ENCODE measurements at regions not wholly inside any gene's neighbourhood (a gene's known extent, or its start where the extent isn't known, plus 50 kb on each side); places are given as distances from the start of the nearest gene placed in this dataset.

DNA sequence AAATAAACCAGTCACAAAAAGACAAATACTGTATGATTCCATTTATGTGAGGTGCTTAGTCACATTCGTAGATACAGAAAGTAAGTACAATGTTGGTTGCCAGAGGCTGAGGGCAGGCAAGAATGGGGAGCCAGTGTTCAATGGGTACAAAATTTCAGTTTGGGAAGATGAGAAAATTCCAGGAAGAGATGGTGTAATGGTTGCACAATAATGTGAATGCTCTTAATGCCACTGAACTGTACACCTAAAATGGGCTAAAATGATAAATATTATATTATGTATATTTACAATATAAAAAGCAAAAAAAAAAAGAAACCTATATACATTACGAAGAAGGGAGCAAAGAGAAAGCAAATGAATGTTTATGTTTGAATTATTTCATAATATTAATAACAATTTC lies 329.0 kb downstream of the C11orf87 start:
- no peak for ATAC-seq

DNA sequence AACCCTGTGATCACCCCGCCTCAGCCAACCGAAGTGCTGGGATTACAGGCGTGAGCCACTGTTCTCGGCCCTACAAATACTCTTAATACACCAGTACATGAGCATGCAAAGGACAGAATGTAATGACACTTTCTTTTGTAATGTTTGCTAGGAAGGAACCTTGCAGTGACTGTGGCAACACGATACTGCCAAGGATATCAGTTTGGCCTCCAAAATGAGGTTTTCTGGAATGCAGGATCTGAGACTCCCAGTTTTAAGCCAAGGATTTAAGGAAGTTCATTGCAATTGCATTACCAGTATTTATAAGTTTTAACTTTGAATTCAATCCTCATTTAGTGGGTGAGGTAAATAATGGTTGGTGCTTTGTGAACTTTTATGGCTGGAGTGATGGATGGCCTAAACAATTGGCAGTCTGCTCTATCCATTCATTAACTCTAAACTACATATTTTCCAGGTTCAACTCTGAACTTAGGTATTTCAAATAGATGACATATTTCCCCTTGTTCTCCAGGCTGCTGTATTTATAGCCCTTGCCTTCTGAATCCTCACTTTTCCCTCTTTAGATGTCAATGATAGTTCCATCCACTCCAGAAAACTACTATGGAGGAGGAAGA lies 330.3 kb downstream of the C11orf87 start:
- ATAC-seq = no peak

DNA sequence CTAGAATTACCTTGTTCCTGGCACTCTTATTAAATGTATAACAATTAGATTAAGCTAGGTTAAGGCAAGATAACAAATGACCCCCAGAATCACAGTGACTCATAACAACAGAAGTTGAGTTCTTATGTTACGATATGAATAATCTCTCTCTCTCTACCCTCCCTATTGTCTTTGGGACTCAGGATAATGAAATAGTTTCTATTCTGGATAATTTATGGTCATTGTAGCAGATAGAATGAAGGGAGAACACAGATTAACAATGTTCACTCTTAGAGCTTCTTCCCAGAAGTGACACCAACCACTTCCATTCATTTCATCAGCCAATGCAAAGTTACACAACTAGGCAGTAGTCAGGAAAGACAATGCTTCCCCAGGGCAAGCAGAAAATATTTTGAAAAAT lies 334.5 kb downstream of the C11orf87 start:
- ATAC-seq = no peak

DNA sequence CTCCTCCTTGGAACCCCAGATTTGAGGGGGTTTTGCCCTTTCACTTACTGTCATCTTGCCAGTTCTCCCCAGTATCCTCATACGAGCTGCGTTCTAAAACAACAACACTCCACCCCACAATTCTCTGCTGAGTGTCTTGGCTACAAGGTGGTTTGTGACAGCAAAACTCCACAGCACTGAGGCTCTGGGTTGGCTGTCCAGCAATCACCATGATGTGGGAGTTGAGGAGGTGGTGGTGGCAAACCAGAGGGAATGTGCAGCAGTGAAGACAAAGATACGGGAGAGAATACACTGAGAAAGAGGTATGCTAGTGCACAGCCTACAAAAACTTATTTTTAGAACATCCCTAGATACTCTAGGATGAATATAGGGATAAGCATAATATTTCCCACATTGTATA lies 335.0 kb downstream of the C11orf87 start:
- no peak for ATAC-seq

DNA sequence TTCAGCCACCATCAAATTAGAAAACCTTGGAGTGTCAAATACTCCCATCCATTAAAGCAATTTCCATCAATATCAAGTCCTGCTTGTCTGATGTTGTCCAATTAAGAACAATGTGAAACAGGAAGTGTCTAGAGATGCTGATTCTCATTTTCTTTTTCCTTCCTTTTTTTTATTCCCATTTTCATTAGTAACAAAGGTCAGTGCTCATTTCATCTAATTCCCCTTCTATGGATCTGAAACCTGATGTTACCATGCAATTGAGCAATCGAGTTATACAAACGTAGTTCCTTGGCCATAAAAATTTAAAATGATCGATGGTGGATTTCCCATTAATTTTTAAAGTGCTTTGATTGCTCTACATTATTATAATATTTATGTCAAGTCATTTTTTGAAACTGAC lies 330.6 kb upstream of the ZC3H12C start:
- ATAC-seq = no peak

DNA sequence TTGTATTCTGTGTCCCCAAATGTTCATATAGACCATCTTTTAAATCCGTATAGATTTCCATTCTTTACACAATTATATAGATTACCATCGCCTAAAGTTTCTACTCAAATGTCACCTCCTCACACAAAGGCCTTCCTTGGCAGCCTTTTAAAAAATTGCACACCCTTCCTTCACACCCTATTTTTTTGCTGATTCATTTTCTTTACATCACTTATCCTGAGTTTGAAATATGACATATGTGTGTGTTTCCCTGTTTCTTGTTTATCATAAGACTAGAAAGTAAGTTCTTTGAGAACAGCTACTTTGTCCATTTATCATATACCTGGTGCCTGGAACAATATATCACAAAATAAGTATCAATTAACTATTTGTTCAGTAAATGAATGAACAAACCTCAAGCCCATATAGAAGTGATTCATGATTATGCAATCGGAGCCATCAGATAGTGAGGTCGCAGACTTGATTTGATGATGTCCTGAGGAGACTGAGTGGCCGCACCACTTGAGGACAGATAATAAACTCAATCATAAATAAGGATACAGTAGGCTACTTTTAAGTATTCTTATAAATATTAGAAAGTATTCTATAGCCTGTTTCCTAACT lies 327.4 kb upstream of the ZC3H12C start:
- no peak for ATAC-seq

DNA sequence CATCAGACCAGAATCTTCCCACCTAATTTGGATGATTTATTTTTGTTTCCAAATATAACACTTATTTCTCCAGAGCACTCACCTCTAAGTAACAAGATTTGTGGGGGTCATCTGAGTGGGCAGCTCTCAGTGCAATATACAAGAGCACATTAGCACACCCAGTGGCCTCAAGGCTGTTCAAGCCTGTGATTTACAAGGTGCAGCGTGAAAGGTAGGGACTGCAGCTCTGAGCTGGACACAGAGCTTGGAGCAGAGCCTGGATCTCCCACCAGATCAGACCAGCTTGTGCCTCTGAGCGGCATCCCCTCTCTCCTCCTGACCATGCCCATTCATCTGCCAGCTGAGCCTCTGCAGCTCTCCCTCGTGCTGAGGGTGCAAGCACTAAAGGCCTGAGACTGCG lies 323.3 kb upstream of the ZC3H12C start:
- no peak for ATAC-seq

DNA sequence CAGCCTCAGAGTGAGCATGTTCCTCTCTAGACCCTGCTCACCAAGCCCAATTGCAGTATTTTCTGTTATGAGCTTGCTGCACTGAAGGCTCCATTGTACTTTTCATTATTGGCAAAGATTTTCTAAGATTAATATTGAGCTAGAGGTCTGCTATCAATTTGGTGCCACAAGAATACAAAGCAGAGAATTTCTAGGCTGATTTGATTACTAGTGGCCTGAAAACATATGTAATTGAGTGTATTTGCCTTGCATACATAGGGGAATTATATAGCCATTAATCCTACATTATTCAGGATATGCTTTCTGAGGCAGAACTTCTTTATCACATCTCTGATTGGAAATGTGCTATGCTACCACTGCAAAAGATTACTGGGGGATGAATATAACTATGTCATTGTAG lies 322.9 kb upstream of the ZC3H12C start:
- ATAC-seq = no peak

DNA sequence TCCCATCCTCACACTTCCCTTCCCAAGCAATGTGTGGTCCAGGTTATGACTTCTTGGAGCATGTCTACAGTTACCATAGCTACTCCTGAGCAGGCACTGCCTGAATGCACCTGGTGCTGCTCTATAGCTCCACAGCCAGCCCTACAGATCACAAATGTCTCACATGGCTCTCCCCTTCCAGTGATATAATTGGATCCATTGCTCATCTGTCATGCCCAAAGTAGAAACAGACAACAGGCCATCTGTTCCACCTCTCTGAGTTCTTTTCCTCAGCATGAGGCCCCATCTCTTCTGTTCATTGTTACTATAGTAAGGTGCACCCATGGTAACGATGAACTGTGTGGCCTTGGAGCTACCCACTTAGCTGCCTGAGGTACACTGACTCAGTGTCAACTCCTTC lies 320.3 kb upstream of the ZC3H12C start:
- ATAC-seq = no peak

DNA sequence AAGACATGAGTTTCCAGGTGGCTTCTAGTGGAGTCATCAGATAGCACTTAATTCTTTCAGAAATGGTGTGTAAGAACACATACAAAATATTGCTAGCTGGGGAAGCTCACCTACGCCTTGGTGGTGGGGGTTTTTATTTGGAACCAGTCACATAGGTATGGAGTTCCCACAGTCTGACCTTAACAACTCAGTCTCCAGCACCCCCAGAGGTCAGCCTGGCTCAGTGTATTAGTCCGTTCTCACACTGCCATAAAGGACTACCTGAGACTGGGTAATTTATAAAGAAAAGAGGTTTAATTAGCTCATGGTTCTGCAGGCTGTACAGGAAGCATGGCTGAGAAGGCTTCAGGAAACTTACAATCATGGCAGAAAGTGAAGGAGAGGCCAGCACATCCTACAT lies 317.5 kb upstream of the ZC3H12C start:
- ATAC-seq = no peak

DNA sequence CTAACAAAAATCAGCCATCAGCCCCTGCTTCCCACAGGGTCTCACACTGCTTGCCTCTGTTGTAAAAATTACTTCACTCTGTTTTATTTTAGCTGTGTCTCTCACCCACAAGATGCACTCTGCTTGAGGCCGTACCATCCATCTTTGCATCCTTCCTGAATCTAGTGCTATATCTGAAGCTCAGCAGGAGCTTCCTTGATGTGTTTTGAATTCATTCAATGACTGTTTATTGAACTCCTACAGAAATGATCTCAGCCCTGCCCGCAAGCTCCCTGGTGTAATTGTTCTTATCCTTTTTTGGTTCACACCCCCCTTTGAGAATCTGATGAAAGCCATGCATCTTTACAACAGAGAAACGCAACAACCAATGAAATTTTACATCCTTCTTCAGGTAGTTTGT lies 310.2 kb upstream of the ZC3H12C start:
- no peak for ATAC-seq

DNA sequence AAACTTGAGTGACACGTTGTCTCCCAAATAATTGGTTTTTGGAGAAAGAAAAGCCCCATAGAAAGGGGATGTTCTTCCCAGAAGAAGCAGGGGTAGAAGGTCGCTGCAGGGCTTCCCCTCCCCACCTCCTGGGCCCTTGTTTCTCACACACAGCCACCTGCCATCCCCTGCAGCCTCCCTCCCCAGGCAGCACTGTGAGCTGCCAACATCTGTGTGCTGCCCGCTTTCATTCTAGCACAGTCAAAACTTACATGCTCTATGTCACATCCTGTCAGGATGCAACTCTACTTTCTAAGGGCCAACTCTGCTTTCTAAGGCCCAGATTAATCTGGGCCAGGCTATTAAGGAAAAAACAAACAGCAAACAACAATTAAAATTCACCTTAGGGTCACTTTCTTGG lies 309.4 kb upstream of the ZC3H12C start:
- no peak for ATAC-seq

DNA sequence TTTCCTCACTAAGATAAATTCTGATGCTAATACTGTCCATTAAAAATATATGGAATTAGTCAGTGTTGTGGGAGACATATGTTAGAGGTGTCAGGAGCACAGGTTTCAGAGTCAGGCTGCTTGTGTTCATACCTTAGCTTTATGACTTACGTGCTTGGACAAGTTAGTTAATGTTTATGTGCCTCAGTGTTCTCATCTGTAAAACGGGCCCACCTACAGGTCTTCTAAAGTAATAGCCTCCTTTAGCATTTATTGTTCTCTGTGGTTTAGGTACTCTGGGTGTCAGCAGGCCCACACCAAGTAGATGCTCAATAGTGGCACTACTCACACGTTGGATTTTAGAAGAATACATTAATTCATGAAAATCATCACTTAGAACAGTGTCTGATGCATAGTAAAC lies 308.7 kb upstream of the ZC3H12C start:
- no peak for ATAC-seq

DNA sequence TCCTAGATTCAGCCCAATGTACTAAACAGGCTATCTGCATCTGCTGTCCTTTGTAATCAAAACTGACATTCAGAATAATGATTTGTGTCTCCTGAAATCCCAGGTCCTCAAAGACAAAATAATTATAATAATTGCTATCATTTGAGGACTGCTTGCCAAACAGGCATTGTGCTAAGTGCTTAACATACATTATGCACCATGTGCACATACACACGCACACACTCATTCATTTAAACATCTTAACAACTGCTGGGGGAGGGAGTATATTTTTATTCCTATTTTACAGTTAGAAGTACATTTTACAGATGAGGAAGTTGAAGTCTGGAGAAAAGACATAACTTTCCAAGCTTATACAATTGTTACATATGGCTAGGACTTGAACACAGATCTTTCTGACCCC lies 308.0 kb upstream of the ZC3H12C start:
- no peak for ATAC-seq

DNA sequence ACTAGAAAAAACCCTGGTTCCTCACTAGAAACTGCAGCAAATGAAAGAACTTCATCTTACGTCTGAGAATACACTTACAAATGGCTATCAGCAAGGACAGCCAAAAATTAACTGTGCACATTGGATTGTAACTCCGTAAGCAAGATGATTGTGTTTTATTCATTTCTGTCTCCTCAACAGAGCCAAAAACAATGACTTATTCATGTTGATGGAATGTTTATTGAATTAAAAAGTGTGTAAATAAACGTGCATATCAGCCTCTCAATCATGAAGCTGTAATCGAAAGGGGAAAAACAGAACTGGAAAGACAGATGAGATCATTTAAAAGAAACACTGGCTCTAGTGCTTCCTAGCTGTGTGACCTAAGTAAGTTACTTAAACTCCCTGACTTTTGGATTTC lies 307.5 kb upstream of the ZC3H12C start:
- ATAC-seq = no peak

DNA sequence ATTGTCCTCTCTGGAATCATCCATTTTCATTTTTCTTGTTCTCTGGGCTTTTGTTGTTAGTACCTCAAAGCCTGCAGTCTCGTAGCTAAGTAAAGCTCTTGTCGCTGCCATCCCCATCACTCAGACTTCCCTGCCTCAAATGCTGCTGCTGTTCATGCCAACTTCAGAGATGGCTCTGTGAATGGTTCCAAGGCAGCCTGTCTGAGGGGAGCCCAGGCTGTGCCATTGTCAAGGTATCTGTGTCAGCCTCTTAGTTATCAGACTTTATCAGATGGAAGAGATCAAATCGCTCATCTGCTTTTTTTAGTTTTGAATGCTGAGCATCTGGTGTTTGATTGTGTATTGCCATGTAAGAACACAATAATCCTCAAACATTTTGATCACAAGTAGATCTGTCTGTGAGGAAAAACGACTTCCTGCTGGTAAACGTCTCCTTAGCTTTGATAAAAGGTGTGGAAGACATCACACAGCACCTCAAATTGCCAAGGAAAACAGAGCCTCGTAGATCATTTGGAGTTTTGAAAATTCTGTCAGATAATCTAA lies 304.2 kb upstream of the ZC3H12C start:
- no peak for ATAC-seq

DNA sequence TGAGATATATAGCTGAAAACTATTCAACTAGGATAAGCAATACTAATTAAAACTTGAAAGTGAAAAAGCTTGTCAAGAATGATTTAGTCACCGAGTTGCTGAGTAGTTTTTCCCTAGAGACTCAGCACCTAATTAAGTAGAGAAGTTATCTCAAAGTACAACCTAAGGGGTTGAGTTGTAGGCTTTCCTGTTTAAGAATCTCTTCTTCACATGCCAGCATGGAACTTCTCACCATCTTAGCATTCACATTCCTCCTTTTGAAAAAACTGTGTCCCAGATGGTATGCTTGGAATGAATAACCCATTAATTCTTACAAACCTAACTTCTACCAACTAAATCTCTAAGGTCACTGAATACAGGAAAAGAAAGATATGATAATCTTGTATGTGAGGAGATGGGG lies 303.3 kb upstream of the ZC3H12C start:
- no peak for ATAC-seq

DNA sequence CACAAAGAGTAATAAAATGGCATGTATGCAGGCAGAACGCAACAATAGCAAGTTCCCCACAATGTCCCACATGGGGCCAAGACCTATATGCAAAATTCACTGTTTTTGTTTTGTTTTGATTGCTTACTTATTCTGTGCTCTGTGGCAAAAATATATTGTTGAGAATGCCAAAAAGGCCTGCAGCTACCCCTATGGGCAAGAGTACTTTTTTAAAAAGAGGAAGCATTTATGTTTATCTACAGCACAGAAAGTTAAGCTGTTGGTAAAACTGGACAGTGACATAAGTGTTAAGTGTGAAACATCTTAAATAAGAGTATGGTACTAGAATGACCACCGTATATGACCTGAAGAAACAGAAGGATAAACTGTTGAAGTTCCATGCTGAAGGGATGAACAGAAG lies 301.9 kb upstream of the ZC3H12C start:
- ATAC-seq = no peak

DNA sequence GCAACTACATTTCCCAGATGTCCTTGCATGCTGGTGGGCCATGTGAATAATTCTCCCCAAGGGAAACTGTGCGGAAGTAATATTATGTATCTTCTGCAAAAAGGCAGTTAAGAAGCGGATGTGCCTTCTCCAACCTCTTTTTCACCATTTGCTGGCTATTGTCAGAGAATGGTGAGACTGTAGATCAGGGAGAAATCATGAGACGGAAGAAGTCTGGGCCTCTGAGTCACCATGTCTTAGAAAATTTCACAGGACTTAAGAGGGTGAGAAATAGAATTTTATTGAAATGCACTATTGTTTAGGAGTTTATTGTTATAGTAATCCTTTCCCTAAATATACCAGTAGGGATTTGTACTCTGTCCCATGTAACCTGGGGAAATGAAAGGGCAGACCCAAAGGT lies 298.7 kb upstream of the ZC3H12C start:
- ATAC-seq = no peak

DNA sequence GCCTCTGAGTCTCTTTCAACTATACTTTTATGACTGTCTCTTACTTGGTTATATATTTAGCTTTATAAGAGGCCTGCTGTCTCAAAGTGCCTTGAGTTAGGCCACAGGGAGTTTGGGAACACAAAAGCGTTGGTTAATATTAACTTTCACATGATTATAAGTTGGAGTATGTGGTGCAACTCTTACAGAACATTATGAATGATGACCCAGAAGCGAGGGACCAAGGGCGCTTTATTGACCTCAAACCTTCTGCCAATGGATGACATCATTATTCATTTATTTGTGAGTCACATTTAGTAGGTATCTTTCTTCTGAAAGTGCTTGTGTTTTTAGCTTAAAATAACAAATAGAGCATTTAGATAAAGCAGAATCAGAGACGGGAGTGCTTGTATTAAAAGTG lies 298.0 kb upstream of the ZC3H12C start:
- ATAC-seq = no peak

DNA sequence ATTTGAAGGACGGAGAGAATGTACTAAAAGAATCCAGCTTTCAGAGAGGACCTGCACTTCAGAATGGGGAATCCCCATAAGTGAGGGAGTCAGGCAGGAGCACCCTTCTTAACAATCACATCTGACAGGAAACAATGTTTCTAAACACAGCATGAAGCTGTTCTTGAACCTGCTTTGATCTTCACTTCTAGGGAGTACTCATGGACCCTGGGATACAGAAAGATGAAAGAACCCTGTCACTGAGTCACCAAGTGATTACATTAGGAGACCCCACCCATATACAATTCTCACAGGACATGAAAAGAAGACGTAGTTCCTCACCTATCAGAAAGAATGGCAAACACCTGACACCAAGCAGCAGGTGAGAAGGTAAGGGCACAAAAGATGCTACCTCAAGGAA lies 296.9 kb upstream of the ZC3H12C start:
- no peak for ATAC-seq

DNA sequence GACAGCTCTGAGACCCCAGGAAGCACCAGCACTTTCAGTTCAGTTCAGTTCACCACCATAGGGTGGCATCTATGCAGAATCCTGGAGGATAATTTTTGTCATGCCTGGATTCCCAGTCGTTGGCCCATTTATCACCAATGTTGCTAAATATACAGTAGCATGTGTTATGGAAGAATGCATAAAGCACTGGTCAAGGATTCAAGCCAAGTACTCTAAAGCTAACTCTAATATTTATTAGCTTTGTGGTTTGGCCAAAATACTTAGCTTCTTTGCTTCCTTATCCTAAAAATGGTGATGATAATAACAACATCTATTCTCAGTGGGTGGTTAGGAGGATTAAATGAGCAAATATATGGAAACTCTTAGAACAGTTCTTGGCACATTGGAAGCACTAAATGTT lies 294.7 kb upstream of the ZC3H12C start:
- no peak for ATAC-seq

DNA sequence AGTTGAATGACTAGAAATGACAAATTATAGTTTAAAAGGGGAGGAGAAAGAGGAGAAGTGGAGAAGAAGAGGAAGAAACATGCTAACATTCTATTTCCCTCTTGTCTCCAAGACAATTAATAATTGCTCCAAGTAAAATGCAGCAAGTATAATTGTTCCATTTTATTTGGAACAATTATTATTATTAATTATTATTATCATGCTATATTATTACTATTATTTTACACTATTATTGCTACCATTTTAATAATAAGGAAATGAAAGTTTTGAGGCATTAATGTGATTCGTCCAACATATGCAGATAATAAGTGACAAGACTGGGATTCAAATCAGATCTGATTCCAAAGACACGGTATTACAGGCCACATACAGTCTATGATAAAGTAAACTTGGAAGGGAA lies 293.6 kb upstream of the ZC3H12C start:
- ATAC-seq = no peak

DNA sequence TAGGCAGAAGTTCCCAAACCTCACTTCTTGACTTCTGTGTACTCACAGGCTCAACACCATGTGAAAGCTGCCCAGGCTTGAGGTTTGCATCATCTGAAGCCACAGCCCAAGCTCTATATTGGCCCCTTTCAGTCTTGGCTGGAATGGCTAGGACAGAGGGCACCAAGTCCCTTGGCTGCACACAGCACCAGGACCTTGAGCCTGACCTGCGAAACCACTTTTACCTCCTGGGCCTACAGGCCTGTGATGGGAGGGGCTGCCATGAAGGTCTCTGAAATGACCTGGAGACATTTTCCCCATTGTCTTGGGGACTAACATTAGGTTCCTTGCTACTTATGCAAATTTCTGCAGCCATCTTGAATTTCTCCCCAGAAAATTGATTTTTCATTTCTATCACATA lies 288.3 kb upstream of the ZC3H12C start:
- no peak for ATAC-seq

DNA sequence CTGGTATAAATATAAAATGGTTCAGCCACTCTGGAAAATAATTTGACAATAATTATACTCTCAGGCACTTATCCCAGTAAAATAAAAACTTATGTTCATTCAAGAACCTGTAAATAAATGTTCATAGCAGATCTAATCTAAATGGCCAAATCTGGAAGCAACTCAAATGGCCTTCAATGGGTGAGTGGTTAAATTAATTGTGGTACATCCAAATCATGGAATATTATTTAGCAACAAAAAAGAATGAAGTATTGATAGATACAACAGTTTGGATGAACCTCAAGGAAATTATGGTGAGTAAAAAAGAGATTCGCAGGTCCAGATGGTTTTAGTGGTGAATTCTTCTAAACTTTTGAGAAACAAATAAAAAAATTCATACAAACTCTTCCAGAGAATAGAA lies 287.0 kb upstream of the ZC3H12C start:
- no peak for ATAC-seq
